GM12892 (cell line): ENCODE measurements at regions not wholly inside any gene's neighbourhood (a gene's known extent, or its start where the extent isn't known, plus 50 kb on each side); places are given as distances from the start of the nearest gene placed in this dataset.

Experiments used
- POLR2A ChIP-seq: IDR thresholded peaks from 2 replicates; pipeline ENCODE4 v1.6.1; 2011; ENCODE audit warnings: low read depth, low read length, control low read depth
- POLR2AphosphoS5 ChIP-seq: IDR thresholded peaks from 2 replicates; pipeline ENCODE4 v1.6.1; 2011; ENCODE audit warnings: low read depth, low read length, control low read depth
- TAF1 ChIP-seq: IDR thresholded peaks from 2 replicates; pipeline ENCODE4 v1.6.1; 2011; ENCODE audit warnings: low read depth, mild to moderate bottlenecking, control low read depth, low read length, borderline replicate concordance

GRCh38 chr4:104896660-104897645 lies 249.7 kb upstream of the TET2 start:
- TF ChIP-seq POLR2A, result no peak
- TF ChIP-seq POLR2AphosphoS5, result no peak
- TF ChIP-seq TAF1, result no peak
